ENCODE measurements at regions not wholly inside any gene's neighbourhood (a gene's known extent, or its start where the extent isn't known, plus 50 kb on each side); places are given as distances from the start of the nearest gene placed in this dataset.

GRCh38 chr12:131553096-131553777, 157.7 kb upstream of the SFSWAP start:
- no peak for DNase-seq (ENCODE audit: low read depth)
- no peak overlapping the region for H3K4me3 ChIP-seq (ENCODE audit: low read depth, low read length)
- TF ChIP-seq, protein P1, sequence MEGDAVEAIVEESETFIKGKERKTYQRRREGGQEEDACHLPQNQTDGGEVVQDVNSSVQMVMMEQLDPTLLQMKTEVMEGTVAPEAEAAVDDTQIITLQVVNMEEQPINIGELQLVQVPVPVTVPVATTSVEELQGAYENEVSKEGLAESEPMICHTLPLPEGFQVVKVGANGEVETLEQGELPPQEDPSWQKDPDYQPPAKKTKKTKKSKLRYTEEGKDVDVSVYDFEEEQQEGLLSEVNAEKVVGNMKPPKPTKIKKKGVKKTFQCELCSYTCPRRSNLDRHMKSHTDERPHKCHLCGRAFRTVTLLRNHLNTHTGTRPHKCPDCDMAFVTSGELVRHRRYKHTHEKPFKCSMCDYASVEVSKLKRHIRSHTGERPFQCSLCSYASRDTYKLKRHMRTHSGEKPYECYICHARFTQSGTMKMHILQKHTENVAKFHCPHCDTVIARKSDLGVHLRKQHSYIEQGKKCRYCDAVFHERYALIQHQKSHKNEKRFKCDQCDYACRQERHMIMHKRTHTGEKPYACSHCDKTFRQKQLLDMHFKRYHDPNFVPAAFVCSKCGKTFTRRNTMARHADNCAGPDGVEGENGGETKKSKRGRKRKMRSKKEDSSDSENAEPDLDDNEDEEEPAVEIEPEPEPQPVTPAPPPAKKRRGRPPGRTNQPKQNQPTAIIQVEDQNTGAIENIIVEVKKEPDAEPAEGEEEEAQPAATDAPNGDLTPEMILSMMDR (IDR thresholded peaks at IDR 0.05; ENCODE audit: control insufficient read depth, extremely low read depth, insufficient read depth): no peak

- no peak overlapping the region for H3K4me3 ChIP-seq (ENCODE audit: low read depth, low read length)
- TF ChIP-seq, protein P1 (IDR thresholded peaks at IDR 0.05; ENCODE audit: control insufficient read depth, extremely low read depth, insufficient read depth): no peak
- DNase-seq (ENCODE audit: low read depth): no peak
Observed at GRCh38 chr12:131555197-131555846, 155.6 kb upstream of the SFSWAP start.

GRCh38 chr12:131555866-131556265, 155.0 kb upstream of the SFSWAP start:
- TF ChIP-seq, protein P1 (IDR thresholded peaks at IDR 0.05; ENCODE audit: control insufficient read depth, extremely low read depth, insufficient read depth): no peak
- no peak for DNase-seq (ENCODE audit: low read depth)
- H3K4me3 ChIP-seq (ENCODE audit: low read depth, low read length): no peak overlapping the region

DNA sequence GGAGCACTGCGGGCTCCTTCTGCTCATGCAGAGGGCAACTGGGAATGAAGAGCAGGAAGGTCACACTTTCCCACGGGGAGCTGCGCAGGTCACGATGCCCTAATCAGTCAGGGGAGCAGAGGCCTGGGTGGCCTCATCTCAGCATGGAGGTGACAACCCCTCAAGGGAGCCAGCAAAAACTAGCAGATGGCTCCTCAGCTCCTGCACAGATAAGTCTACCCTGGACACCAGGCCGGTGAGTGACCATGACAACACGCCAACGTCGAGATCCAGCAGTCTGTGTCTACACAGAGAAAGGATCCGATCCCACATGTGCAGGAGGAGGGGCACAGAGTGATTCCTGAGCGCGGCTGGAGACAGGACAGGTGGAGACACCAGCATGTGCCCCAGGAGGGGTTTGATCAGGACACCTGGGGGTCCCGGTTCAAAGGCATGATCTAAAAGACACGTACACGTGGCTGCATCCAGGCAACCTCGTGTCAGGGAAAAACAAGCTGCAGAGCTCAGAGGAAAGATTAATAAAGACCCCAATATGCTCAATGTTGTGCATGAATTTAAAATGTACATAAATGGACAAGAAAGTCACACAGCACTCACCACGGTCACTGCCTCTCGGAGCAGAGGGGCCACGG, 153.7 kb upstream of the SFSWAP start:
- DNase-seq (ENCODE audit: low read depth): no peak
- TF ChIP-seq, protein P1 (IDR thresholded peaks at IDR 0.05; ENCODE audit: control insufficient read depth, extremely low read depth, insufficient read depth): no peak
- H3K4me3 ChIP-seq (ENCODE audit: low read depth, low read length): no peak overlapping the region

DNA sequence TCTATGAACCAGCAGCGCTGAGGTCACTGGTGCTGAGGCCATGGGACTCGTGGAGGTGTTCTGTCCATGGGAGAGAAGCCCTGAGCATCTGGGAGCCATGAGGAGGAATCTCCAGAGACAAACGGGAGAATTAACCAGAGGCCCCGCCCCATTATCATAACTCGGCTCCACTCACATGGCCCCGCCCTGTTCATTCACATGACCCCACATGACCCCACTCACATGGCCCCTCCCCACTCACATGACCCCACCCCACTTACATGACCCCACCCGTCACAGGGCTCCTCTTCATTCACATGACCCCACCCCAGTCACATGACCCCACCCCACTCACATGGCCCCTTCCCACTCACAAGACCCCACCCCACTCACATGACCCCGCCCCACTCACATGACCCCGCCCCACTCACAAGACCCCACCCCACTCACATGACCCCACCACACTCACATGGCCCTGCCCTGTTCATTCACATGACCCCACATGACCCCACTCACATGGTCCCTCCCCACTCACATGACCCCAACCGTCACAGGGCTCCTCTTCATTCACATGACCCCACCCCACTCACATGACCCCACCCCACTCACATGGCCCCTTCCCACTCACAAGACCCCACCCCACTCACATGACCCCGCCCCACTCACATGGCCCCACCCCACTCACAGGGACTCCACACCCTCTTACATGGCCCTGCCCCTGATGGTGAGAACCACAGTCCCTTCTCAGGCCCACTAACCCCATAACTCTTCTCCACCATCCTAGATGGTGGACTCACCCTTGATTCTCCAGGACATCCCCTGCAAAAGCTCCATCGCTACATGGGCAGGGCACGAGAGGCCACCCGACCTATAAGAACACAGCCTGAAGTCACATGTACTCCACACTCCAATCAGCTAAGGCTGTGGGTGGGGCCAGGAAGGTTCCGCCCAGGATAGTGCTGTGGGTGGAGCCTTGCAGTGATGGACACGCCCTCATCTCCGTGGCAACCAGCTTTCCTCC, 151.1 kb upstream of the SFSWAP start:
- TF ChIP-seq, protein P1 (IDR thresholded peaks at IDR 0.05; ENCODE audit: control insufficient read depth, extremely low read depth, insufficient read depth): no peak
- DNase-seq (ENCODE audit: low read depth): no peak
- no peak overlapping the region for H3K4me3 ChIP-seq (ENCODE audit: low read depth, low read length)

DNA sequence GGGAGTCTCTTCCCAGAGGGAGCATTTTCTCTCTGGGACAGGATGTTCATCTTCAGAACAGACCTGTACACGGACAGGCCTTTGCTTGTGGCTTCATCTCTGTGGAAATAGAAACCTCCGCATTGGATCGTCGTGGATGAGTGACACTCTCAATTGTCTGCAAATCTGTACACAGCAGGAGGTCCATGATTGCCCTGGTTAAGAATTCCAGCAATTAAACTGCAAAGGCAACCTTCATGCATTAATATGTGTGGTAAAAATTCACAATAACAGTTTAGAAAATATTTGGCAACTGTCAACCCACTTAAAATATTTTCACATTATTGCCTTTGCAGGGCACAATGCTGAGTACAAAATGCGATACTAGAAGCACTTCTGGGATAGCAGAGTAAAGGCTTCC, 149.8 kb upstream of the SFSWAP start:
- DNase-seq (ENCODE audit: low read depth): no peak
- no peak overlapping the region for H3K4me3 ChIP-seq (ENCODE audit: low read depth, low read length)
- TF ChIP-seq, protein P1 (IDR thresholded peaks at IDR 0.05; ENCODE audit: control insufficient read depth, extremely low read depth, insufficient read depth): no peak

All from LNCaP clone FGC (cell line).